HEK293 (cell line): ENCODE measurements at regions not wholly inside any gene's neighbourhood (a gene's known extent, or its start where the extent isn't known, plus 50 kb on each side); places are given as distances from the start of the nearest gene placed in this dataset.

Source experiments
- CTCF ChIP-seq: fragments of 450-650 bp; formaldehyde crosslinking; IDR thresholded peaks from 2 replicates; pipeline ENCODE4 v1.5.1; 2016; ENCODE audit warnings: missing biosample characterization, missing genetic modification characterization
- PRDM6 ChIP-seq: fragments of 450-650 bp; formaldehyde crosslinking; IDR thresholded peaks from 2 replicates; pipeline ENCODE4 v1.5.1; 2017; ENCODE audit warnings: missing biosample characterization, missing genetic modification characterization
- RBAK ChIP-seq: fragments of 450-650 bp; formaldehyde crosslinking; IDR thresholded peaks from 2 replicates; pipeline ENCODE4 v1.5.1; 2016; ENCODE audit warnings: missing biosample characterization, missing genetic modification characterization
- YY1 ChIP-seq: fragments of 450-650 bp; formaldehyde crosslinking; IDR thresholded peaks from 2 replicates; pipeline ENCODE4 v1.5.1; 2018; ENCODE audit warnings: missing biosample characterization, missing genetic modification characterization
- ZBTB26 ChIP-seq: fragments of 450-650 bp; formaldehyde crosslinking; optimal IDR thresholded peaks from 2 replicates; pipeline ENCODE3; 2016; ENCODE audit warnings: missing biosample characterization, mild to moderate bottlenecking, missing genetic modification characterization
- ZBTB8A ChIP-seq: fragments of 450-650 bp; formaldehyde crosslinking; IDR thresholded peaks from 2 replicates; pipeline ENCODE4 v1.5.1; 2016; ENCODE audit warnings: missing biosample characterization, missing genetic modification characterization
- ZNF146 ChIP-seq: fragments of 450-650 bp; formaldehyde crosslinking; IDR thresholded peaks from 2 replicates; pipeline ENCODE4 v1.5.1; 2016; ENCODE audit warnings: missing biosample characterization, missing genetic modification characterization
- ZNF239 ChIP-seq: fragments of 450-650 bp; formaldehyde crosslinking; IDR thresholded peaks from 2 replicates; pipeline ENCODE4 v1.5.1; 2016; ENCODE audit warnings: missing biosample characterization, missing genetic modification characterization
- ZNF24 ChIP-seq: fragments of 450-650 bp; formaldehyde crosslinking; IDR thresholded peaks from 2 replicates; pipeline ENCODE4 v1.5.1; 2016; ENCODE audit warnings: missing biosample characterization, missing genetic modification characterization
- ZNF274 ChIP-seq, 2 experiments: fragments of 200-500 bp in 1 of 2; fragments of 450-650 bp in 1 of 2; sonication (Bioruptor generic) in 1 of 2; formaldehyde crosslinking in 1 of 2; IDR thresholded peaks; 2 replicates each; pipeline versions ENCODE4 v1.5.1 to v1.6.1; 2014 to 2016; ENCODE audit warnings: borderline replicate concordance in 1 of 2, inconsistent platforms in 1 of 2, low read length in 1 of 2, missing biosample characterization in 1 of 2, missing genetic modification characterization in 1 of 2
- ZNF600 ChIP-seq: fragments of 450-650 bp; formaldehyde crosslinking; IDR thresholded peaks from 2 replicates; pipeline ENCODE4 v1.5.1; 2016; ENCODE audit warnings: missing biosample characterization, missing genetic modification characterization
- ZNF639 ChIP-seq: fragments of 450-650 bp; formaldehyde crosslinking; IDR thresholded peaks from 2 replicates; pipeline ENCODE4 v1.5.1; 2016; ENCODE audit warnings: missing biosample characterization, missing genetic modification characterization
- ZNF830 ChIP-seq: fragments of 450-650 bp; IDR thresholded peaks from 2 replicates; pipeline ENCODE4 v1.5.0; 2018; ENCODE audit warnings: missing biosample characterization, missing genetic modification characterization, low read depth, mild to moderate bottlenecking, moderate library complexity
- TF ChIP-seq, protein P1 (sequence below): fragments of 450-650 bp; formaldehyde crosslinking; conservative IDR thresholded peaks from 2 replicates; pipeline ENCODE4 v1.5.1; 2016; ENCODE audit warnings: low read depth, missing biosample characterization, missing genetic modification characterization

DNA sequence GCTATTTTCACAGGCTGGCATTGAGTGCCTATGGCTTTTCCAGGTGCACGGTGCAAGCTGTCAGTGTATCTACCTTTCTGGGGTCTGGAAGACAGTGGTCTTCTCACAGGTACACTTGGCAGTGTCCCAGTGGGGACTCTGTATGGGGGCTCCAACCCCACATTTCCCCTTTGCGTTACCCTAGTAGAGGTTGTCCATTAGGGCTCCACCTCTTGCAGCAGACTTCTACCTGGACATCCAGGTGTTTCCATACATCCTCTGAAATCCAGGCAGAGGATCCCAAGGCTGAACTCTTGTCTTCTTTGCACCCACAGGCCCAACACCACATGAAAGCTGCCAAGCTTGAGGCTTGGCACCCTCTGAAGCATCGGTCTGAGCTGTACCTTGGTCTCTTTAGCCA, 735.7 kb upstream of the INTU start:
- TF ChIP-seq CTCF (tag by site-specific recombination) (no peak), PRDM6 (tag by site-specific recombination) (no peak), ZNF146 (tag by site-specific recombination) (no peak), YY1 (tag by site-specific recombination) (no peak), ZNF830 (tag by site-specific recombination) (no peak), ZBTB8A (tag by site-specific recombination) (no peak), ZBTB26 (no peak), ZNF239 (no peak), ZNF600 (tag by site-specific recombination) (no peak), RBAK (tag by site-specific recombination) (no peak), ZNF24 (no peak), ZNF274 (IDR thresholded peaks at IDR 0.05; ENCODE audit: low read length) (no peak), ZNF274 (tag by site-specific recombination; IDR thresholded peaks at IDR 0.05; ENCODE audit: borderline replicate concordance) (no peak), ZNF639 (tag by site-specific recombination) (no peak)
- TF ChIP-seq, protein P1, sequence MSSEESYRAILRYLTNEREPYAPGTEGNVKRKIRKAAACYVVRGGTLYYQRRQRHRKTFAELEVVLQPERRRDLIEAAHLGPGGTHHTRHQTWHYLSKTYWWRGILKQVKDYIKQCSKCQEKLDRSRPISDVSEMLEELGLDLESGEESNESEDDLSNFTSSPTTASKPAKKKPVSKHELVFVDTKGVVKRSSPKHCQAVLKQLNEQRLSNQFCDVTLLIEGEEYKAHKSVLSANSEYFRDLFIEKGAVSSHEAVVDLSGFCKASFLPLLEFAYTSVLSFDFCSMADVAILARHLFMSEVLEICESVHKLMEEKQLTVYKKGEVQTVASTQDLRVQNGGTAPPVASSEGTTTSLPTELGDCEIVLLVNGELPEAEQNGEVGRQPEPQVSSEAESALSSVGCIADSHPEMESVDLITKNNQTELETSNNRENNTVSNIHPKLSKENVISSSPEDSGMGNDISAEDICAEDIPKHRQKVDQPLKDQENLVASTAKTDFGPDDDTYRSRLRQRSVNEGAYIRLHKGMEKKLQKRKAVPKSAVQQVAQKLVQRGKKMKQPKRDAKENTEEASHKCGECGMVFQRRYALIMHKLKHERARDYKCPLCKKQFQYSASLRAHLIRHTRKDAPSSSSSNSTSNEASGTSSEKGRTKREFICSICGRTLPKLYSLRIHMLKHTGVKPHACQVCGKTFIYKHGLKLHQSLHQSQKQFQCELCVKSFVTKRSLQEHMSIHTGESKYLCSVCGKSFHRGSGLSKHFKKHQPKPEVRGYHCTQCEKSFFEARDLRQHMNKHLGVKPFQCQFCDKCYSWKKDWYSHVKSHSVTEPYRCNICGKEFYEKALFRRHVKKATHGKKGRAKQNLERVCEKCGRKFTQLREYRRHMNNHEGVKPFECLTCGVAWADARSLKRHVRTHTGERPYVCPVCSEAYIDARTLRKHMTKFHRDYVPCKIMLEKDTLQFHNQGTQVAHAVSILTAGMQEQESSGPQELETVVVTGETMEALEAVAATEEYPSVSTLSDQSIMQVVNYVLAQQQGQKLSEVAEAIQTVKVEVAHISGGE (tag by site-specific recombination): no peak
